Panc1 (cell line): ENCODE measurements at regions not wholly inside any gene's neighbourhood (a gene's known extent, or its start where the extent isn't known, plus 50 kb on each side); places are given as distances from the start of the nearest gene placed in this dataset.

Experiments used
- ATAC-seq: fragments of 200-7000 bp; cut with Tn5 transposase; 2 replicates; pipeline ENCODE4 v1.9.1; 2020; ENCODE audit warnings: mild to moderate bottlenecking, moderate library complexity
- BruUV-seq: library from RNA; stranded (reverse); fragments of 400-500 nt; replicated peaks from 2 replicates; lab custom pipeline; 2021; lab: Mats Ljungman, UMichigan
- CTCF ChIA-PET: fragments of 300-600 bp; sonication (Branson Sonifier 250); formaldehyde crosslinking; loops from one replicate; lab custom pipeline; 2022; ENCODE audit warnings: antibody characterized with exemption; lab: Charles Lee
- POLR2A ChIA-PET: fragments of 300-600 bp; sonication (Branson Sonifier 250); formaldehyde crosslinking; loops from one replicate; lab custom pipeline; 2022; ENCODE audit warnings: antibody characterized with exemption; lab: Charles Lee
- DNase-seq: peaks from one replicate; pipeline ENCODE4 v3.0.0-alpha.2; 2010; ENCODE audit warnings: low read depth, low spot score
- H3K27ac ChIP-seq: 2 replicates; pipeline ENCODE4 v1.5.1; 2011; ENCODE audit warnings: mild to moderate bottlenecking, low read length, inconsistent platforms
- H3K27me3 ChIP-seq: fragments of 200-500 bp; sonication (Bioruptor generic); 2 replicates; pipeline ENCODE4 v1.6.0; 2014; ENCODE audit warnings: low read length, inconsistent platforms; ENCODE audit not compliant: control insufficient read depth, insufficient read depth
- H3K36me3 ChIP-seq: fragments of 200-500 bp; sonication (Bioruptor generic); 2 replicates; pipeline ENCODE4 v1.5.1; 2014; ENCODE audit warnings: inconsistent platforms, mild to moderate bottlenecking, low read length, moderate library complexity; ENCODE audit not compliant: control insufficient read depth, insufficient read depth
- H3K4me1 ChIP-seq: 2 replicates; pipeline ENCODE4 v1.5.1; 2011; ENCODE audit warnings: inconsistent platforms, mild to moderate bottlenecking, low read length, moderate library complexity; ENCODE audit not compliant: control insufficient read depth, insufficient read depth
- H3K4me3 ChIP-seq, 2 experiments: 2 replicates each; pipeline ENCODE4 v1.5.1; 2011 to 2012; ENCODE audit warnings: low read depth in 2 of 2, low read length in 2 of 2, mild to moderate bottlenecking in 2 of 2, inconsistent platforms in 1 of 2, moderate library complexity in 1 of 2
- H3K9me3 ChIP-seq: fragments of 200-500 bp; sonication (Bioruptor generic); 2 replicates; pipeline ENCODE4 v1.5.1; 2014; ENCODE audit warnings: low read depth, mild to moderate bottlenecking, inconsistent platforms, low read length, moderate library complexity; ENCODE audit not compliant: control insufficient read depth, insufficient read depth
- CTCF ChIP-seq: fragments of 450-650 bp; IDR thresholded peaks from 2 replicates; pipeline ENCODE4 v1.5.1; 2017; ENCODE audit warnings: mild to moderate bottlenecking
- POLR2AphosphoS5 ChIP-seq: IDR thresholded peaks from 2 replicates; pipeline ENCODE4 v1.6.1; 2012; ENCODE audit warnings: mild to moderate bottlenecking, low read depth, low read length, moderate library complexity
- REST ChIP-seq, 2 experiments: IDR thresholded peaks; 2 replicates each; pipeline ENCODE4 v1.6.1; 2011 to 2012; ENCODE audit warnings: low read depth in 2 of 2, control low read depth in 1 of 2, low read length in 1 of 2, mild to moderate bottlenecking in 1 of 2, moderate library complexity in 1 of 2; ENCODE audit not compliant: insufficient read depth in 1 of 2
- SIN3A ChIP-seq: IDR thresholded peaks from 2 replicates; pipeline ENCODE4 v1.6.1; 2012; ENCODE audit warnings: low read depth, mild to moderate bottlenecking, low read length, moderate library complexity, borderline replicate concordance; ENCODE audit not compliant: insufficient read depth
- TCF7L2 ChIP-seq: IDR thresholded peaks from 2 replicates; pipeline ENCODE4 v1.6.1; 2011; ENCODE audit warnings: mild to moderate bottlenecking, low read depth, low read length, inconsistent platforms
- in situ Hi-C: cut with HindIII; loops from 2 replicates; pipeline ENCODE4 v1.10.0; 2016; ENCODE audit warnings: low sequenced_read_pairs, low pct_unique_long_range_greater_than_20kb
- intact Hi-C: fragments of 100-400 bp; cut with micrococcal nuclease; formaldehyde crosslinking; loops from one replicate; pipeline ENCODE4 v1.10.0; 2022; ENCODE audit not compliant: unreplicated experiment

- Histone ChIP-seq H3K4me1 (no peaks in the 10 kb centered on the region), H3K9me3 (no peaks in the 10 kb centered on the region), H3K4me3 (no peak overlapping the region), H3K36me3 (no peaks in the 10 kb centered on the region), H3K27ac (no peak overlapping the region), H3K27me3 (no peaks in the 10 kb centered on the region)
- DNase-seq = no peak
- in situ Hi-C loops = no loop called here
- BruUV-seq = no TSS peak
- no peak for ATAC-seq
- CTCF ChIA-PET = no interaction called here
- intact Hi-C loops = no loop called here
- no peak for TF ChIP-seq CTCF
- TF ChIP-seq SIN3A = no peak
- TF ChIP-seq POLR2AphosphoS5 = no peak
- no peak for TF ChIP-seq REST (IDR thresholded peaks at IDR 0.05; ENCODE audit: insufficient read depth in 1 of 2, low read depth in 2 of 2, low read length in 1 of 2)
- TF ChIP-seq TCF7L2 = no peak
- POLR2A ChIA-PET = no interaction called here
Measured at GRCh38 chr17:72215490-72215889, 94.7 kb downstream of the SOX9 start.

- no TSS peak for BruUV-seq
- Histone ChIP-seq H3K9me3 (no peaks in the 10 kb centered on the region), H3K4me3 (no peak overlapping the region), H3K27me3 (no peaks in the 10 kb centered on the region), H3K4me1 (no peaks in the 10 kb centered on the region), H3K27ac (no peak overlapping the region), H3K36me3 (no peaks in the 10 kb centered on the region)
- DNase-seq (no peak), ATAC-seq (no peak)
- intact Hi-C loops = no loop called here
- CTCF ChIA-PET = no interaction called here
- no peak for TF ChIP-seq TCF7L2
- no peak for TF ChIP-seq REST (IDR thresholded peaks at IDR 0.05; ENCODE audit: insufficient read depth in 1 of 2, low read depth in 2 of 2, low read length in 1 of 2)
- TF ChIP-seq CTCF = no peak
- TF ChIP-seq SIN3A = no peak
- no peak for TF ChIP-seq POLR2AphosphoS5
- in situ Hi-C loops = no loop called here
- POLR2A ChIA-PET = no interaction called here
Measured at GRCh38 chr17:72215928-72216327, 95.1 kb downstream of the SOX9 start.
